GM12875 (cell line): ENCODE measurements at regions not wholly inside any gene's neighbourhood (a gene's known extent, or its start where the extent isn't known, plus 50 kb on each side); places are given as distances from the start of the nearest gene placed in this dataset.
"Not testable (repeated sequence)": the region's sequence is repeated elsewhere in the genome, so short reads cannot be mapped to it uniquely, and the experiment has no call there.

Experiments
- H3K4me3 ChIP-seq: one replicate; pipeline ENCODE4 v1.5.1; 2011; ENCODE audit warnings: low read depth, low read length, control low read depth
- CTCF ChIP-seq: IDR thresholded peaks from 2 replicates; pipeline ENCODE4 v1.5.1; 2011; ENCODE audit warnings: low read depth, mild to moderate bottlenecking, control low read depth, inconsistent platforms, low read length, moderate library complexity, borderline replicate concordance; ENCODE audit not compliant: insufficient read depth

- TF ChIP-seq CTCF, result no peak
- H3K4me3 ChIP-seq, result no peak overlapping the region
Measured at GRCh38 chr5:92268343-92268742, 885.2 kb upstream of the ARRDC3 start.

GRCh38 chr5:92267830-92268229, 884.7 kb upstream of the ARRDC3 start:
- no peak for TF ChIP-seq CTCF
- H3K4me3 ChIP-seq, result no peak overlapping the region

GRCh38 chr5:92265804-92266203, 882.7 kb upstream of the ARRDC3 start:
- H3K4me3 ChIP-seq, result no peak overlapping the region
- no peak for TF ChIP-seq CTCF

GRCh38 chr5:92255605-92256004, 872.5 kb upstream of the ARRDC3 start:
- not testable (repeated sequence) for H3K4me3 ChIP-seq

GRCh38 chr5:92248518-92248917, 865.4 kb upstream of the ARRDC3 start:
- no peak for TF ChIP-seq CTCF

GRCh38 chr5:92242170-92242569, 859.1 kb upstream of the ARRDC3 start:
- H3K4me3 ChIP-seq, result no peak overlapping the region
- no peak for TF ChIP-seq CTCF

More at GRCh38 chr5:92248518-92248917, 865.4 kb upstream of the ARRDC3 start:
- no peak overlapping the region for H3K4me3 ChIP-seq

- H3K4me3 ChIP-seq, result no peak overlapping the region
- no peak for TF ChIP-seq CTCF
Measured at GRCh38 chr5:92237896-92238295, 854.8 kb upstream of the ARRDC3 start.

GRCh38 chr5:92222449-92222848, 839.3 kb upstream of the ARRDC3 start:
- TF ChIP-seq CTCF, result no peak
- H3K4me3 ChIP-seq, result no peak overlapping the region

- not testable (repeated sequence) for H3K4me3 ChIP-seq
Measured at GRCh38 chr5:92216852-92217251, 833.7 kb upstream of the ARRDC3 start.
